Heart left ventricle (tissue), 16 donors: ENCODE measurements at regions not wholly inside any gene's neighbourhood (a gene's known extent, or its start where the extent isn't known, plus 50 kb on each side); places are given as distances from the start of the nearest gene placed in this dataset.

ENCODE experiments used
- ATAC-seq, 4 donors: fragments of 200-7000 bp; cut with Tn5 transposase; one replicate each; pipeline ENCODE4 v1.9.1; 2020 to 2022; ENCODE audit warnings: moderate library complexity in 4 of 4, mild to moderate bottlenecking in 3 of 4, moderate number of reproducible peaks in 1 of 4
- DNase-seq, 5 donors: peaks; one replicate each; pipeline ENCODE4 v3.0.0-alpha.2; 2020
- H3K27ac ChIP-seq, 12 donors: fragments of 200-600 bp; sonication (generic) in 4 of 12; one replicate each; pipeline versions ENCODE4 v1.5.0 to v1.8.0; 2016 to 2022; ENCODE audit warnings: mild to moderate bottlenecking in 2 of 12
- H3K27me3 ChIP-seq, 9 donors: fragments of 200-600 bp; sonication (generic) in 2 of 9; one replicate each; pipeline versions ENCODE4 v1.5.1 to v1.8.0; 2016 to 2022; ENCODE audit warnings: mild to moderate bottlenecking in 3 of 9
- H3K36me3 ChIP-seq, 9 donors: fragments of 200-600 bp; sonication (generic) in 2 of 9; one replicate each; pipeline versions ENCODE4 v1.5.0 to v1.8.0; 2018 to 2022; ENCODE audit warnings: mild to moderate bottlenecking in 2 of 9
- H3K4me1 ChIP-seq, 12 donors: fragments of 200-600 bp; sonication (generic) in 4 of 12; one replicate each; pipeline versions ENCODE4 v1.5.0 to v1.8.0; 2016 to 2022; ENCODE audit warnings: mild to moderate bottlenecking in 3 of 12
- H3K4me3 ChIP-seq, 12 donors: fragments of 200-600 bp; sonication (generic) in 4 of 12; one replicate each; pipeline versions ENCODE4 v1.5.0 to v1.8.0; 2017 to 2022; ENCODE audit warnings: mild to moderate bottlenecking in 9 of 12, moderate library complexity in 4 of 12
- H3K9me3 ChIP-seq, 12 donors: fragments of 200-600 bp; sonication (generic) in 4 of 12; one replicate each; pipeline versions ENCODE4 v1.5.0 to v1.8.0; 2016 to 2022; ENCODE audit warnings: mild to moderate bottlenecking in 1 of 12
- CTCF ChIP-seq, 12 donors: fragments of 200-600 bp; sonication (generic) in 4 of 12; IDR thresholded peaks; one replicate each; pipeline versions ENCODE4 v1.5.0 to v1.8.0; 2018 to 2022; ENCODE audit warnings: antibody characterized with exemption in 12 of 12, mild to moderate bottlenecking in 5 of 12
- POLR2A ChIP-seq, 2 donors: fragments of 450-650 bp; IDR thresholded peaks; one replicate each; pipeline ENCODE4 v1.6.1; 2017; ENCODE audit warnings: antibody characterized with exemption in 2 of 2, mild to moderate bottlenecking in 2 of 2, moderate library complexity in 2 of 2
- WGBS, 4 donors: extraction: QIAGEN DNeasy Blood & Tissue Kit in 2 of 4; methylation state at CpG; one replicate each; pipeline versions ENCODE4 v1.1.5 to v1.1.7; 2013 to 2018; 5-methylcytosine and 5-hydroxymethylcytosine counted together
- intact Hi-C, 10 donors: fragments of 100-400 bp; cut with DNase I; formaldehyde crosslinking; loops; one replicate each; pipeline versions ENCODE4 v1.11.1 to v1.14.2; 2022
- donor health status: ischemic (EF 13 %, LVEDD 7.1; RV severe dilation, severe dysfunction).
- donor health status: healthy with polysubstance abuse.
- donor health status: DM: no; HTN: yes; CAD: no.
- donor health status: DM: no; HTN: no; CAD: no.
- donor health status: ischemic (EF 25% LVEDD 6.9; RV normal size, moderate dysfunction).
- donor health status: ischemic (EF 25% LVEDD 5.7; RV mildly dilated, moderate dysfunction).
- donor health status: healthy.
- donor health status: DM: yes; HTN: yes; CAD: no.
- donor health status: ischemic (EF 35%, LVEDD 5.7; RV mildly dilated, moderate dysfunction).
- donor health status: nonischemic (EF 11% LVEDD 7.7; RV severe dilation, severe dysfunction).
- donor health status: DM: yes; HTN: yes; CAD: no.
- donor health status: PGD.
- donor health status: ischemic (EF 29% LVEDD 5.4; RV normal size, mild dysfunction).
- donor health status: nonischemic (EF 23%, LVEDD 6.1; RV moderate dilation, normal function).

- Histone ChIP-seq H3K4me3 (no peak overlapping the region), H3K9me3 (no peaks in the 10 kb centered on the region), H3K27ac (no peak overlapping the region), H3K27me3 (peaks cover 0 to 4% (median 0%) of the 10 kb centered on the region in 9 donors), H3K4me1 (peaks cover 0 to 18% (median 0%) of the 10 kb centered on the region in 12 donors), H3K36me3 (no peaks in the 10 kb centered on the region)
- no peak for DNase-seq
- no peak for ATAC-seq
- intact Hi-C loops: no loop called here
- 88 to 94% (median 91%) methylated on average over 5 of the region's 5 CpGs for WGBS, 4 donors
- no peak for TF ChIP-seq CTCF (IDR thresholded peaks at IDR 0.05)
- no peak for TF ChIP-seq POLR2A (IDR thresholded peaks at IDR 0.05)
These were observed 61.8 kb upstream of the ADA2 start for GRCh38 chr22:17281026-17281425.

DNA sequence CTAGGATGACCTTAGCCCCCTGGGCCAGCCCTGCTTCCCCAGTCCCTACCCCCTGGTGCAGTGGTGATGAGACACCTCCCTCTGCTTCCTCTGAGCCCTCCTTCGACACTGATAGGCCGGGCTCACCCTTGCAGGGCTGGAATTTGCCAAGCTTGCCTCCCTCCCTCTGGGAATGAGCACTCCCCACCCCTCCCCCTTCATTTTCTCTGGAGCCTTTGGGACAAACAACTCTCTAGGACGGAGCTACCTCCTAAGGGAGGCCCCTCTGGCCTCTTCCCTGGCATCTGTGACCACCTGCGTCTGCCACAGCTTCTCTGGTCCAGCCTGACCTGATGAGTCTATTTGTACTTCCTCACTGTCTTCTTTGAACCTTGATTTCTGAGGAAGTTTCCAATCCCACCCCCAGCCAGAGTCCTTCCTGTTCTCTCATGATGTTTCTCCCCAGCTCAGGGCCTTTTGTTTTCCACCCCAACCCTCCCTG is 53.3 kb upstream of the ADA2 start:
- ATAC-seq: no peak
- 30 to 51% (median 46%) methylated on average over 4 of the region's 4 CpGs for WGBS, 4 donors
- H3K27me3 ChIP-seq: peaks cover 0 to 7% (median 0%) of the 10 kb centered on the region in 9 donors
- no peaks in the 10 kb centered on the region for H3K9me3 ChIP-seq
- H3K27ac ChIP-seq: no peak overlapping the region
- no peak overlapping the region for H3K4me3 ChIP-seq
- H3K4me1 ChIP-seq: no peaks in the 10 kb centered on the region
- H3K36me3 ChIP-seq: no peaks in the 10 kb centered on the region
- peak in 1 of 5 donors; percentile 2 for DNase-seq
- TF ChIP-seq POLR2A (IDR thresholded peaks at IDR 0.05) (no peak), CTCF (IDR thresholded peaks at IDR 0.05) (no peak)
- intact Hi-C loops: no loop called here

DNA sequence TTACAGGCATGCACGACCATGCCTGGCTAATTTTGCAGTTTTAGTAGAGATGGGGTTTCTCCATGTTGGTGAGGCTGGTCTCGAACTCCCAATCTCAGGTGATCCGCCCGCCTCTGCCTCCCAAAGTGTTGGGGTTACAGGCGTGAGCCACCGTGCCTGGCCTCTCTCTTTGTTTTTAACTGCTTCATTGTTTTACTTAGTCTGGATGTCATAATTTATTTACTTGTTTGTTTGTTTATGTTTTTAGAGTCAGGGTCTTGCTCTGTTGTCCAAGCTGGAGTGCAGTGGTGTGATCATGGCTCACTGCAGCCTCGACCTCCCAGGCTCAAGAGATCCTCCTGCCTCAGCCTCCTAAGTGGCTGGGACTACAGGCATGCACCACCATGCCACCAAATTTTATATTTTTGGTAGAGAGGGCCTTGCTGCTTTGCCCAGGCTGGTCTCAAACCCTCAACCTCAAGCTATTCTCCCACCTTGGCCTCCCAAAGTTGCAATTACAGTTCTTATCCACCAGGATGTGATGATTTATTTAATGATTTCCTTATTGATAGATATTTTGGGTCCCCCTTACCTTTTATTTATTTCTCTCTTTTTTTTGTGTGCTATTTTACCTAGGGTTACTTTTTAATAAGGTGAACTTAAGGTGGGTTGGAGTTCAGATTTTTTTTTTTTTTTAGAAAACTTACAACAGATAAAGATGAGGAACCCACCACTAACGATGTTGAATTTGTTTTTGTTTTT is 52.6 kb upstream of the ADA2 start:
- Histone ChIP-seq H3K9me3 (no peaks in the 10 kb centered on the region), H3K36me3 (no peaks in the 10 kb centered on the region), H3K27me3 (peaks cover 0 to 7% (median 0%) of the 10 kb centered on the region in 9 donors), H3K4me1 (no peaks in the 10 kb centered on the region), H3K4me3 (no peak overlapping the region), H3K27ac (no peak overlapping the region)
- ATAC-seq: no peak
- WGBS, 4 donors: 83 to 91% (median 89%) methylated on average over 8 of the region's 8 CpGs
- DNase-seq: no peak
- intact Hi-C loops: no loop called here
- no peak for TF ChIP-seq POLR2A (IDR thresholded peaks at IDR 0.05)
- TF ChIP-seq CTCF (IDR thresholded peaks at IDR 0.05): peak in 2 of 12 donors; percentile 12 to 16

GRCh38 chr22:17269607-17270261 is 50.5 kb upstream of the ADA2 start:
- 60 to 64% (median 63%) methylated on average over 9 to 14 of the region's 14 CpGs for WGBS, 4 donors
- DNase-seq (peak in 1 of 5 donors; percentile 3), ATAC-seq (no peak)
- TF ChIP-seq CTCF (IDR thresholded peaks at IDR 0.05) (no peak), POLR2A (IDR thresholded peaks at IDR 0.05) (no peak)
- peaks cover 0 to 7% (median 0%) of the 10 kb centered on the region in 9 donors for H3K27me3 ChIP-seq
- no peaks in the 10 kb centered on the region for H3K9me3 ChIP-seq
- no peak overlapping the region for H3K4me3 ChIP-seq
- H3K4me1 ChIP-seq: peaks cover 0 to 18% (median 3%) of the 10 kb centered on the region in 12 donors
- H3K27ac ChIP-seq: no peak overlapping the region
- no peaks in the 10 kb centered on the region for H3K36me3 ChIP-seq
- intact Hi-C loops: no loop called here
